ENCODE measurements at regions not wholly inside any gene's neighbourhood (a gene's known extent, or its start where the extent isn't known, plus 50 kb on each side); places are given as distances from the start of the nearest gene placed in this dataset.

DNA sequence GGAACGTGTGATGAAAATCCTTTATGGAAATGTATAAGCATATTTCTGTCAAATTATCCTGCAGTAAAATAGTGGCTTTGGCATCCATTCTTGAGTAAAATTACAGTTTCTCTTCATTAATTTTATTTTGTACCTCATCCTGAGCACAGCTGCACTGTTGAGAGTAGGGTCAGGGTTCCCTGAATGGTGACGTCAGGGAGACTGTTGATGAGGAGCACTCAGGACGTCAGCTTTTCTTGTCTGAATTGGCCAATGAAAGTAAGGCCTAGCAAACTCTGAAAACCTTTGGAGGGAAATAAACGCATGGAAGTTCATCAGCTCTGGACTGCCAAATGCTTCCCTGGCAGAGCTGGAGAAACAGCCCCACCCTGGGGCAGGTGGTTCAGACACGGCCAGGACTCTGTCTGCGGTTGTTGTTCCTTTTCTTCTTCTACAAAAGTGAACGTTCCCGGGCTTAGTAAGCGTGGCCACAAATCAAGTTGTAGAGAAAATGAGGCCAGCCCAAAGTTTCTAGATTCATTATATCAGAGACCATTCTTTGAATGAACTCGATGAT is 179.7 kb upstream of the EXOC2 start:
- TF ChIP-seq, protein P1, sequence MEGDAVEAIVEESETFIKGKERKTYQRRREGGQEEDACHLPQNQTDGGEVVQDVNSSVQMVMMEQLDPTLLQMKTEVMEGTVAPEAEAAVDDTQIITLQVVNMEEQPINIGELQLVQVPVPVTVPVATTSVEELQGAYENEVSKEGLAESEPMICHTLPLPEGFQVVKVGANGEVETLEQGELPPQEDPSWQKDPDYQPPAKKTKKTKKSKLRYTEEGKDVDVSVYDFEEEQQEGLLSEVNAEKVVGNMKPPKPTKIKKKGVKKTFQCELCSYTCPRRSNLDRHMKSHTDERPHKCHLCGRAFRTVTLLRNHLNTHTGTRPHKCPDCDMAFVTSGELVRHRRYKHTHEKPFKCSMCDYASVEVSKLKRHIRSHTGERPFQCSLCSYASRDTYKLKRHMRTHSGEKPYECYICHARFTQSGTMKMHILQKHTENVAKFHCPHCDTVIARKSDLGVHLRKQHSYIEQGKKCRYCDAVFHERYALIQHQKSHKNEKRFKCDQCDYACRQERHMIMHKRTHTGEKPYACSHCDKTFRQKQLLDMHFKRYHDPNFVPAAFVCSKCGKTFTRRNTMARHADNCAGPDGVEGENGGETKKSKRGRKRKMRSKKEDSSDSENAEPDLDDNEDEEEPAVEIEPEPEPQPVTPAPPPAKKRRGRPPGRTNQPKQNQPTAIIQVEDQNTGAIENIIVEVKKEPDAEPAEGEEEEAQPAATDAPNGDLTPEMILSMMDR (IDR thresholded peaks at IDR 0.05): no peak
- no peak for TF ChIP-seq POLR2A (IDR thresholded peaks at IDR 0.05)
- intact Hi-C loops (cut with DNase I; ENCODE audit: low total_unique reads): no loop called here

GRCh38 chr6:871503-871902 is 178.6 kb upstream of the EXOC2 start:
- H3K36me3 ChIP-seq (ENCODE audit: low read depth, missing control alignments): no peaks in the 10 kb centered on the region
- no peaks in the 10 kb centered on the region for H3K4me1 ChIP-seq
- H3K9me3 ChIP-seq: no peaks in the 10 kb centered on the region
- no peaks in the 10 kb centered on the region for H3K27me3 ChIP-seq
- TF ChIP-seq POLR2A (IDR thresholded peaks at IDR 0.05): no peak
- TF ChIP-seq, protein P1 (IDR thresholded peaks at IDR 0.05): no peak
- intact Hi-C loops (cut with DNase I; ENCODE audit: low total_unique reads): no loop called here
- 97% methylated on average over 6 of the region's 6 CpGs for WGBS, 2 donors
- no peak overlapping the region for H3K27ac ChIP-seq
- no peak overlapping the region for H3K4me3 ChIP-seq
- DNase-seq: no peak

More for the DNA sequence above, 179.7 kb upstream of the EXOC2 start:
- Histone ChIP-seq H3K4me1 (no peaks in the 10 kb centered on the region), H3K27me3 (no peaks in the 10 kb centered on the region), H3K4me3 (no peak overlapping the region), H3K36me3 (ENCODE audit: low read depth, missing control alignments) (no peaks in the 10 kb centered on the region), H3K9me3 (no peaks in the 10 kb centered on the region), H3K27ac (no peak overlapping the region)
- WGBS, 2 donors: 82 to 92% methylated on average over 10 of the region's 10 CpGs
- no peak for DNase-seq

DNA sequence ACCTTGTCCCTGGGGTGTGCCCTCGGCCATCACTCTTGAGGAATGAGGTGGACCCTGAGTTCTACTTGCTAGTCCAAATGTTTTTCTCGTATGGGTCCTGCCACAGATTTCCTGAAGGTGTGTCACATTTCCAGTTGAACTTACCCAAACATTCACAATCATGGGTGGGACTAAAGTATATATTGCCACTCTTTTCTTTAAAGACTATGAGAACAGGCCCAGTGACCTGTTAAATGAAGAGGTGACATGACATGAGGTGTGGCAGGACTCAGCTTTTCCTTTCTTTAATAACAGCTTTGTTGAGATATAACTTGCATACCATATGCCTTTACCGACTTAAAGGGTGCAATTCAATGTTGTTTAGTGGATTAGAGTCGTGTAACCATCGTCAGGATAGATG is 177.2 kb upstream of the EXOC2 start:
- no peak for TF ChIP-seq POLR2A (IDR thresholded peaks at IDR 0.05)
- TF ChIP-seq, protein P1 (IDR thresholded peaks at IDR 0.05): no peak
- no peaks in the 10 kb centered on the region for H3K4me1 ChIP-seq
- no peaks in the 10 kb centered on the region for H3K27me3 ChIP-seq
- no peak overlapping the region for H3K27ac ChIP-seq
- intact Hi-C loops (cut with DNase I; ENCODE audit: low total_unique reads): no loop called here
- H3K36me3 ChIP-seq (ENCODE audit: low read depth, missing control alignments): no peaks in the 10 kb centered on the region
- DNase-seq: no peak
- H3K4me3 ChIP-seq: no peak overlapping the region
- WGBS, 2 donors: 67 to 77% methylated on average over 5 of the region's 5 CpGs
- H3K9me3 ChIP-seq: no peaks in the 10 kb centered on the region

GRCh38 chr6:868201-868600 is 175.3 kb upstream of the EXOC2 start:
- intact Hi-C loops (cut with DNase I; ENCODE audit: low total_unique reads): no loop called here
- Histone ChIP-seq H3K4me3 (no peak overlapping the region), H3K27ac (no peak overlapping the region), H3K9me3 (no peaks in the 10 kb centered on the region), H3K36me3 (ENCODE audit: low read depth, missing control alignments) (no peaks in the 10 kb centered on the region), H3K4me1 (no peaks in the 10 kb centered on the region), H3K27me3 (no peaks in the 10 kb centered on the region)
- TF ChIP-seq, protein P1 (IDR thresholded peaks at IDR 0.05): no peak
- TF ChIP-seq POLR2A (IDR thresholded peaks at IDR 0.05): no peak
- no peak for DNase-seq
- 85 to 86% methylated on average over 8 of the region's 8 CpGs for WGBS, 2 donors

DNA sequence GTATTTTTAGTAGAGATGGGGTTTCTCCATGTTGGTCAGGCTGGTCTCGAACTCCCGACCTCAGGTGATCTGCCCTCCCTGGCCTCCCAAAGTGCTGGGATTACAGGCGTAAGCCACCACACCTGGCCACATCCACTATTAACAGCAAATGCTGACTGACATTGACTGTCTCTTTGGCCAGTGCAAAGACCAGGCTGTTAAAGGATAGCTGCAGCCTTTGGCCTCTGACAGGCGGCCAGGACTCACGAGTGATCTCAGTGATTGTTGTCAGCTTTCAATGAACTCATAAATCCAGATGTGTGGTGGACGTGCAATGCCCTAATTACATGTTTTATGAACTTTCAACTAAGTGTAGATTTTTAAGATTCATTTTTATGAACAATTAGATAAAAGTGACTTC is 174.4 kb upstream of the EXOC2 start:
- H3K4me1 ChIP-seq: no peaks in the 10 kb centered on the region
- H3K27me3 ChIP-seq: no peaks in the 10 kb centered on the region
- H3K27ac ChIP-seq: no peak overlapping the region
- intact Hi-C loops (cut with DNase I; ENCODE audit: low total_unique reads): no loop called here
- H3K4me3 ChIP-seq: no peak overlapping the region
- H3K36me3 ChIP-seq (ENCODE audit: low read depth, missing control alignments): no peaks in the 10 kb centered on the region
- WGBS, 2 donors: 79 to 84% methylated on average over 6 of the region's 6 CpGs
- TF ChIP-seq, protein P1 (IDR thresholded peaks at IDR 0.05): no peak
- no peak for TF ChIP-seq POLR2A (IDR thresholded peaks at IDR 0.05)
- no peak for DNase-seq
- H3K9me3 ChIP-seq: no peaks in the 10 kb centered on the region

All from testis (tissue), 2 donors.